ENCODE measurements at regions not wholly inside any gene's neighbourhood (a gene's known extent, or its start where the extent isn't known, plus 50 kb on each side); places are given as distances from the start of the nearest gene placed in this dataset.

GRCh38 chr12:65646127-65646643 is 178.1 kb upstream of the HMGA2 start:
- TF ChIP-seq CTCF (IDR thresholded peaks at IDR 0.05; ENCODE audit: poor library complexity, severe bottlenecking) = no peak
- no peak for DNase-seq (ENCODE audit: low spot score)
- ATAC-seq (ENCODE audit: low read depth) = no peak
- Histone ChIP-seq H3K9me3 (ENCODE audit: severe bottlenecking) (no peaks in the 10 kb centered on the region), H3K27me3 (ENCODE audit: insufficient read depth, poor library complexity, severe bottlenecking) (no peaks in the 10 kb centered on the region), H3K27ac (ENCODE audit: poor library complexity, severe bottlenecking) (peak overlapping the region; percentile 100), H3K4me3 (ENCODE audit: severe bottlenecking) (no peak overlapping the region), H3K4me1 (ENCODE audit: insufficient read depth, poor library complexity, severe bottlenecking) (peaks cover 36% of the 10 kb centered on the region), H3K36me3 (ENCODE audit: low read depth) (no peaks in the 10 kb centered on the region)

GRCh38 chr12:65647074-65647473 is 177.2 kb upstream of the HMGA2 start:
- H3K9me3 ChIP-seq (ENCODE audit: severe bottlenecking) = no peaks in the 10 kb centered on the region
- peaks cover 36% of the 10 kb centered on the region for H3K4me1 ChIP-seq (ENCODE audit: insufficient read depth, poor library complexity, severe bottlenecking)
- no peaks in the 10 kb centered on the region for H3K27me3 ChIP-seq (ENCODE audit: insufficient read depth, poor library complexity, severe bottlenecking)
- no peaks in the 10 kb centered on the region for H3K36me3 ChIP-seq (ENCODE audit: low read depth)
- no peak for ATAC-seq (ENCODE audit: low read depth)
- H3K4me3 ChIP-seq (ENCODE audit: severe bottlenecking) = no peak overlapping the region
- TF ChIP-seq CTCF (IDR thresholded peaks at IDR 0.05; ENCODE audit: poor library complexity, severe bottlenecking) = no peak
- peak overlapping the region; percentile 100 for H3K27ac ChIP-seq (ENCODE audit: poor library complexity, severe bottlenecking)
- DNase-seq (ENCODE audit: low spot score) = no peak

- Histone ChIP-seq H3K4me3 (ENCODE audit: severe bottlenecking) (no peak overlapping the region), H3K9me3 (ENCODE audit: severe bottlenecking) (no peaks in the 10 kb centered on the region), H3K27me3 (ENCODE audit: insufficient read depth, poor library complexity, severe bottlenecking) (no peaks in the 10 kb centered on the region), H3K27ac (ENCODE audit: poor library complexity, severe bottlenecking) (peak overlapping the region; percentile 100), H3K4me1 (ENCODE audit: insufficient read depth, poor library complexity, severe bottlenecking) (peaks cover 36% of the 10 kb centered on the region), H3K36me3 (ENCODE audit: low read depth) (no peaks in the 10 kb centered on the region)
- no peak for TF ChIP-seq CTCF (IDR thresholded peaks at IDR 0.05; ENCODE audit: poor library complexity, severe bottlenecking)
- ATAC-seq (ENCODE audit: low read depth) (no peak), DNase-seq (ENCODE audit: low spot score) (no peak)
Measured at GRCh38 chr12:65648461-65648860, 175.8 kb upstream of the HMGA2 start.

GRCh38 chr12:65649126-65649525 is 175.2 kb upstream of the HMGA2 start:
- Histone ChIP-seq H3K9me3 (ENCODE audit: severe bottlenecking) (no peaks in the 10 kb centered on the region), H3K4me1 (ENCODE audit: insufficient read depth, poor library complexity, severe bottlenecking) (peaks cover 35% of the 10 kb centered on the region), H3K27ac (ENCODE audit: poor library complexity, severe bottlenecking) (peak overlapping the region; percentile 100), H3K36me3 (ENCODE audit: low read depth) (no peaks in the 10 kb centered on the region), H3K27me3 (ENCODE audit: insufficient read depth, poor library complexity, severe bottlenecking) (no peaks in the 10 kb centered on the region), H3K4me3 (ENCODE audit: severe bottlenecking) (no peak overlapping the region)
- DNase-seq (ENCODE audit: low spot score) (peak; percentile 79), ATAC-seq (ENCODE audit: low read depth) (peak; percentile 98)
- no peak for TF ChIP-seq CTCF (IDR thresholded peaks at IDR 0.05; ENCODE audit: poor library complexity, severe bottlenecking)

- peak overlapping the region; percentile 100 for H3K27ac ChIP-seq (ENCODE audit: poor library complexity, severe bottlenecking)
- no peaks in the 10 kb centered on the region for H3K9me3 ChIP-seq (ENCODE audit: severe bottlenecking)
- DNase-seq (ENCODE audit: low spot score) (no peak), ATAC-seq (ENCODE audit: low read depth) (no peak)
- no peaks in the 10 kb centered on the region for H3K36me3 ChIP-seq (ENCODE audit: low read depth)
- no peak overlapping the region for H3K4me3 ChIP-seq (ENCODE audit: severe bottlenecking)
- peaks cover 41% of the 10 kb centered on the region for H3K4me1 ChIP-seq (ENCODE audit: insufficient read depth, poor library complexity, severe bottlenecking)
- no peak for TF ChIP-seq CTCF (IDR thresholded peaks at IDR 0.05; ENCODE audit: poor library complexity, severe bottlenecking)
- H3K27me3 ChIP-seq (ENCODE audit: insufficient read depth, poor library complexity, severe bottlenecking) = no peaks in the 10 kb centered on the region
Measured at GRCh38 chr12:65651060-65651459, 173.2 kb upstream of the HMGA2 start.

All from RWPE2 (cell line).